ENCODE measurements at regions not wholly inside any gene's neighbourhood (a gene's known extent, or its start where the extent isn't known, plus 50 kb on each side); places are given as distances from the start of the nearest gene placed in this dataset.
"Not testable (repeated sequence)": the region's sequence is repeated elsewhere in the genome, so short reads cannot be mapped to it uniquely, and the experiment has no call there.

DNA sequence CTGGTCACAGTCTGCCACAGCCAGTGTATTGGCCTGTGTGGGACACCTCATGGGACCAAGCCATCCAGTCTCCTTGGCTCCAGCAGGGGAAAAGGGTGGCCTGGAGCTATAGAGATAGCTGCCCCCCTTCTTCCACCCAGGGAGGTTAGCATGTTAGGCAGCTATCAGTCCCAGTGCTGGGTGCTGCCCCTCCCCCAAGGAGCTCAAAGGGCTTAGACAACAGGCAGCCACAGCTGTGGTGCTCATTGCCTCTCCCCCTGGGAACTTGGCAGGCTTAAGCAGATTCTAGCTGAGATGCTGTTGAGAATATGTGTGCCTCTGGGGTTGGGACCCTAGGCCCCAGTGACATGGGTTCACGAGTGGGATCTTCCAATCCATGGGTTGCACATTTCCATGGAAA lies 226.0 kb upstream of the PTGER4 start:
- no peak for DNase-seq

DNA sequence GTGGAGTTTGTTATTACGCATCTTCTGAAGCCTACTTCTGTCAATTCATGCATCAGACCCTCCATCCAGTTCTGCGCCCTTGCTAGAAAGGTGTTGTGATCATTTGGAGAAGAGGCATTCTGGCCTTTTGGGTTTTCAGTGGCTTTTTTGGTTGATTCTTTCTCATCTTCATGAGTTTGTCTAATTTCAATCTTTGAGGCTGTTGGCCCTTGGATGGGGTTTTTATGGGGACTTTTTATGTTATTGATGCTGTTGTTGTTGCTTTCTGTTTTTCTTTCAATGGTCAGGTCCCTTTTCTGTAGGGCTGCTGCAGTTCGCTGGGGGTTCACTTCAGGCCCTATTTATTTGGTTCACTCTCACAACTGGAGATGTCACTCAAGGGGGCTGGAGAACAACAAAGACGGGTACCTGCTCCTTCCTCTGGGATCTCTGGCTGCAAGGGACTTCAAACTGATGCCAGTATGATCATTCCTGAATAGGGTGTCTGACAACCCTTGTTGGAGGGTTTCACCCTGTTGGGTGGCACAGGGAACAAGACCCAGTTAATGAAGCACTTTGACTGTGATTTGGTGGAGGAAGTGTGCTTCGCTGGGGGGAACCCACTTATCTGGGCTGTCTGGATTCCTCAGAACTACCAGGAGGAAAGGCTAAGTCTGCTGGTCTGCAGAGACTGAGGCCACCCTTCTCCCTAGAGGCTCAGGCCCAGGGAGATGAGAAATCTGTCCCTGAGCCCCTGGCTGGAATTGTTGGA lies 226.7 kb upstream of the PTGER4 start:
- no peak for DNase-seq

DNA sequence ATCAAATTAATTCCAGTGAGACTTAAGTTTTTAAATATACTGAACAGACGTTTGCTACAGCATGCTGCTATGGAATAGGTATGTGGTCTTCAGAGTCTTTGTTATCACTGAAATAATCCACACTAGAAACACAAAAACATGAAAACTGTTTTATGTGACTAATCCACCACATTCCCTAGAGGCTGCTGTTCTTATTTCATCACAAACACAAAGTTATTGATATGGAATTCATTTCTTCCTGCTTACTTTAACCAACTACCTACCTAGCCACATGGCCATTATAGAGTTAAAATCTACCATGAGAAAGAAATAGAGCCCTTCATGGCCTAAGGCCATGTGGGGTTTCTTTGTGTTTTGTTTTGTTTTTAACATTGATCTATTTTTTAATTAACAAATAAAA lies 232.3 kb upstream of the PTGER4 start:
- no peak for DNase-seq

DNA sequence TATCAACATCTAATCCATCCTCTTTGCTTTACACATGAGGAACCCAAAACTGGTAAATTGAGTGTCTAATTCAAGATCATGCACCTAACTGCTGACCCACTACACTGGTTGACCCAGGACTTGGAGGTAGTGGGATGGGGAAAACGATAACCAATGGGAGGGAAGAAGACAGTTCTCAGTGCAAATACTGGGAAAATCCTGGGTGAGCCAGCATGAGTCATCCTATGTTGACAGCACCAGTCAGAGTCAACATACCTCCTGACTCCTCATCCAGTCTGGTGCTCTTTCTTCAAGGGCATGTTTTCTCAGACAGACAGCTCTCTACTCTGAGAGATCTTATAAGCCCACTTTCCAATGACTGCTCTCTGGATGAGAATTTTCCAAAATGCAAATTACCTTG lies 232.8 kb upstream of the PTGER4 start:
- DNase-seq: peak in 1 of 2 experiments; percentile 50

DNA sequence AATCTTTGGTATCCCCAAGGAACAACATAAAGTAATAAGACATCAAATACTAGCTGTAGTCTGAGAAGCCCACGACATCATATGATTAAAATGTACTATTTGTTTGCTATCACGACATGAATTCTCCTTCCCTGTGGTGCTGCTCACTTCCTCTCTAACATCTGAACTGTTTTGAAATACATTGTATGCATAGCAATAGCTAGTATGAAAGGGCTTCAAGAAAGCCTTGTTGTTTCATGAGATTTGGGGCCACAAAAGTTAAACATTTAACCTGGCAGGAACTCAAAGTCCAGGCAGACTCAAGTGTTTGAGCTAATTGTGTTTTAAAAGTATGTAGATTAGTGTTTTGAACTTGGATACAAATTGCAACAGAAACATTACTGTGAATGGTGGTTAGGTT lies 237.4 kb upstream of the PTGER4 start:
- DNase-seq: no peak

DNA sequence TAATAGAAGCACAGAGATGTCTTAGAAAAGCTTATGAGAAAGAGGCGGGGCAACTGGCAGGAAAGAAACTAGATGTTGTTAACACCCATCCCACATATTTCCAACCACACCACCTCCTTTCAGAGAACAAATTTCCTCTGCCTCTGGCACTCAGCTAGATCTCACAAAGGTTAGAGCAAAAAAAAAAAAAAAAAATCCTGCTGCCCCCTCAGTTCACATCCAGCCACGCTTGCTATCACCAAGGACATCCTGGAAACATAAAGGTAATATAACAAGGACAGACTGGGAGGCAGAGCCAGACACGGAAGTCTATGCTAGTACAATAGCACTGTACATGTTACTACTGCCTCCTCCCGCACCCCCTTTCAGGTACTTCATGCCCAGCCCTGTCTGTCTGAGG lies 238.0 kb upstream of the PTGER4 start:
- DNase-seq: no peak

DNA sequence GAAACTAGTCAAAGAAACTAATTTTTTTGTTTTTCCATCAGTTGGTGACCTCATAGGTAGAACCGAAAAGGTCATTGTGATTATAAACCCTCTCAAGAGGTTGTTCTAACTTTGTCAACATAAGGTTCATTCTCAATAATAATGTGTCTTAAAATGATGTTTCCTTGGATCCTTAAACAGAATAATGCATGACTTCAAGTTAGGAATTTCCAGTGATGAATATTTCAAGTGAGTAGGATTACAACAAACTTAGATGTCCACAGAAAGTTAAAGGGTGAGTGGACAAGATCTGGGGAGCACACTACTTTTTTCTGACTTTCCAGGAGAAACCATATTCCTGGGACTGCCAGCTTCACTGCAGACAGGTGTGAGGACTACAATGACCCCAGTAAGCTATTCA lies 239.0 kb upstream of the PTGER4 start:
- DNase-seq: no peak

DNA sequence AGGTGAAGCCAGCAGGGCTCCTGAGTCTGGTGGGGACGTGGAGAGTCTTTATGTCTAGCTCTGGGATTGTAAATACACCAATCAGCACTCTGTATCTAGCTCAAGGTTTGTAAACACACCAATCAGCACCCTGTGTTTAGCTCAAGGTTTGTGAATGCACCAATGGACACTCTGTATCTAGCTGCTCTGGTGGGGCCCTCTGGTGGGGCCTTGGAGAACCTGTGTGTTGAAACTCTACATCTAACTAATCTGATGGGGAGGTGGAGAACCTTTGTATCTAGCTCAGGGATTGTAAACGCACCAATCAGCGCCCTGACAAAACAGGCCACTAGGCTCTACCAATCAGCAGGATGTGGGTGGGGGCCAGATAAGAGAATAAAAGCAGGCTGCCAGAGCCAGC lies 240.6 kb upstream of the PTGER4 start:
- DNase-seq: not testable (repeated sequence)

DNA sequence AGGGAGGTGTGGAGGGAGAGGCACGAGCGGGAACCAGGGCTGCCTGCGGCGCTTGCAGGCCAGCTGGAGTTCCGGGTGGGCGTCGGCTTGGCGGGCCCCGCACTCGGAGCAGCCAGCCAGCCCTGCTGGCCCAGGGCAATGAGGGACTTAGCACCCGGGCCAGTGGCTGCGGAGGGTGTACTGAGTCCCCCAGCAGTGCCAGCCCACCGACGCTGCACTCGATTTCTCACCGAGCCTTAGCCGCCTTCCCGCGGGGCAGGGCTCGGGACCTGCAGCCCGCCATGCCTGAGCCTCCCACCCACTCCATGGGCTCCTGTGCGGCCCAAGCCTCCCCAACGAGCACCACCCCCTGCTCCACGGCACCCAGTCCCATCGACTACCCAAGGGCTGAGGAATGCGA lies 241.1 kb upstream of the PTGER4 start:
- DNase-seq: not testable (repeated sequence)

DNA sequence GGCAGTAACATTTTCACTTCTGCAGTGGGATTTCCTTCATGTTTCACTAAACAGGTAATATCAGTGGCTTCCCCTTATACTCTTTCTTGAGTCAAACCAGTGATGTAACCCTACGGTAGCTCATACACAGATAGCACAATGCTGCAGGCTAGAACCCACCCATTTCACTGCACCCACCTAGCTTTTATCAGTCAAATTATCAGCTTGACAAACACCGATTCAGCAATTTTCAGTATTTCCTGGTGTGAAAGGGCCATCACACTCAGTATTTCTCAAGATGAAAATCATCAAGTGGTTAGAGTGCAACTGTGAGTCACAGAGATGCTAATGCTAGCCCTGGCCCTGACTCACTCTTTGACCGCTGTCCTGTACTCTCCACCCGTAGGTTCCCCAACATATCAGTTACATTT lies 242.3 kb upstream of the PTGER4 start:
- no peak for DNase-seq

DNA sequence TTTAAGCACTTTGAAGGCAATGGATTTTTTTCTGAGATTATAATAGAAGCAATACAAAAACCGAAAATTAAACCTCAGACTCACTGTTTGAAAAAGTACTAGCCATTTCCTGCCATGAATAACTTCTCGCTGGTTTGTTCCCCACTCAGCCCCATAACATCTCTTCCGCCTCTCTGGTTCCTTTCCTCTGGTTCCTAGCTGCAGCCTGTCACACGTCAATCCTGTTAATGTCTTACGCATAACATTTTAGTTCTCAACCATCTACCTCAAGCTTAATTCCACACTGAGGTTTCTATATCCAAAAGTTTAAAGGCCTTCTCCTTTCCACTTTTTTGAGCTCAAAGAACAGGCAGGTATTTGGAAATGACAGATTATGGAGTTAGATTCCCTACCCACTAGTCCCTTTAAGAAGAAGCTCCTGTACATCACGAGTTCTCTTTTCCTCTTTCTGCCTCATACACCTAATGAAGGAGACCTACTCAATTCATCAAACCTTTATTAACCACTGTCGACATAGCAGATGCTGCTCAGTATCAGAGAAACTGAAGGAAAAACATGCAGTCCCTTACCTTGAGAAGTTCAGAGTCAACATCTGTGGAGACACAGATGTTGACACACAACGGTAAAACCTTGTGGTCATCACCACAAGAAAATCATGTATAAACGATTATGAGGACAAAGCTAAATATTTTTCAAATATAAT lies 243.0 kb upstream of the PTGER4 start:
- DNase-seq: no peak

DNA sequence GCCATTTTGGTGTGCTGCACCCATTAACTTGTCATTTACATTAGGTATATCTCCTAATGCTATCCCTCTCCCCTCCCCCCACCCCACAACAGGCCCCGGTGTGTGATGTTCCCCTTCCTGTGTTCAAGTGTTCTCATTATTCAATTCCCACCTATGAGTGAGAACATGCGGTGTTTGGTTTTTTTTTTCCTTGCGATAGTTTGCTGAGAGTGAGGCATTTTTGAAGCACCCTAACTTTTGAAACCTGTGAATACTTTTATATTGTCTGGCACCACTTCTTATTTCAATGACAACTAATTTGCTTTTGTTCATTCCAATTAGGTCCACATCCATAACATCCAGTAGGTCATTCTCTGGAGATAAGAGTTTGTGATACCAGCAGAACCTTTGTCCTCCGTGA lies 244.0 kb upstream of the PTGER4 start:
- not testable (repeated sequence) for DNase-seq

DNA sequence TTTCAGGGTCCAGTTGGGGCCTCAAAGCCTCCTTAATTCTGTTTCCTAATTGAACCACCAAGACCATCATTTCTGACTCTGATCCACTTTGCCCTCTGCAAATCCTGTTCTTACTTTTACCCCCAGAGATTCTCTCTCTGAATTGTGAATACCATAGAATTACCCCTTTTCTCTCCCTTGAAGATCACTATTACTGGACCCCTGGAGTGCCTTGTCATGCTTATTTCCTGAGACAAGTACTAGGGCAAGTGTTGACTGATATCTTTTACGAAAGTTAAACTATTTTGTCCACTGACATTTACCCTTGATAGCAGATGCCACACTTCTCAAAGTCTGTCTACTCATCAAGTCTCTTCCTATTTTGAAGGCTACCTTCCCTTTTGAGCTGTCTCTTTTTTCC lies 246.9 kb upstream of the PTGER4 start:
- DNase-seq: no peak

DNA sequence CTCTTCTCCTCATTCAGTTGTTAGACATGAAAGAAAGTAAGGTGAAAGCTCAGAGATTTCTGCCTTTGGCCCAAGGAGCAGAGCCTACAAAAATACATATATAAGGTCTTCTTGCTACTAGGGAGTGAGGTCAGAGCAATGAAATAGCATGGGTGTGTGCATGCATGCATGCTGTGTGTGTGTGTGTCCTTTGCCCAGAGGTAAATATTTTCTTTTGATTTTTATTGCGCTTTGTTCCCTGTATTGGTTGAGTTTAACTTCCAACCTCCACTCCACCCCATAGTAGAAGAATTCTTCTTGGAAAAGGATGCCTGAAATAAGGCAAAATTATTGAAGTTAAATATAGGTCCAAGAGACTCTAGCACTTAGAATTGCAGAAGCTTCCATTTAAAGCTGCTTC lies 248.0 kb upstream of the PTGER4 start:
- no peak for DNase-seq

DNA sequence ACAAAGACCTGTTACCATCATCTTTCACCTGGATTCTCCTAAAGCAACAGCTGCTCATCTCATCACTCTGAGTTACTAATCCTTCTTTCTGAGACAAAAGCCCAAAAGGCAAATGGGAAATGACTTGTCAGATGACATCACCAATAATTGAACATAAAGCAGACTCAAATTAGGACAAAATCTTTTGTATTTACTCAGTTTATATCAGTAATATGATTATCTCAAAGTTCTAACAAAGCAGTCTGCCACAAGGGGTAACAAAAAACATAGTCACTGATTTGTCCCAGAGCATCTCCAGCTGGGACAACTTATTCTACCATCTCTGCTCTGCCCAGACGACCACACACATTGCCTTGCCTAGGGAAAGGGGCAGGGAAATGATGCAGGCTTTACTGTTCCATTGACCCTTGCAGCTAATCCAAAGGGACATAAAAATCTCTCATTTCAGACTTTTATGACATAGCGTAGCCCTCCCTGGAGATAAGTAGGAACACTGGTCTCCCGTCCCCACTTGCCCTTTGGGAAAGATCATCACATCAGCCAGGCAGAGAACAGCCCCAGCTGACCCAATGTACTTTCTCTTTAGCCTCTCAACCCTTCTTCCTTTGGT lies 249.5 kb upstream of the PTGER4 start:
- no peak for DNase-seq

DNA sequence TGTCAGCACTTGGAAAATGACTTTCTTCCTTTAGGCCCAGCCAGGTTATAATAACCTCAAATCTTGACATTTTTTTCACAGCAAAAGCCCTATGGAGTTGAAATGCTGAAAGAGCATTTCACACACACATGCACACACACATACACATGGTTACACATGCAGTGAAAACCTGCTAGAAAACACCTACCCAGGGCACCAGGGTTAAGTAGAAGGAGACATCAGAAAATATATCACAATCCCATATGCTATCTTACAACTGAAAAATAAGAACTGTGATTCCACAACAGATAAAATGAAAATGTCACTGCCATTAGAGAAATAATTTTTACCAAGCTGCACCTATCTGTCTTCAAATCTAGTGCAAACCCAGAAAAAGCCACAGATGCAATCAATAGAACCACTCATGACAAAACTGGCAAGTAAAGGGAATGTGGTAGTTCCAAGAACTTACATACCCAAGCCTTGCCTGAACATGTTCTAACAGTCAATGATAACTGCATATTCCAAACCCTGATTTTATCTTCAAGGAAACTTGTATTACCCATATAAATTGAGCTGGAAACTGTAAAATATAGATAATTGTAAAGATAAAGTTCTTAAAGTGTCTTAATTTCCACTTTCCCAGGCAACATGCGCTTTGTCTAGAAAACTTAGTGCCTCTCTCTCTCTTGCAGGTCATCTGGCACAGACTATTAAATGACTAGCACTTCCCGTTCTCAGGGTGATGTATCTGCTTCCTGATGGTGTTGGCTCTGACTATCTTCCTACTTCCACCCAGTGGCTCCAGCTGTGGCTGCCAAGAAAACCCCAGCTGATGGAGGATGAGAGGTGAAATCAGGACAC lies 250.2 kb upstream of the PTGER4 start:
- DNase-seq: no peak

DNA sequence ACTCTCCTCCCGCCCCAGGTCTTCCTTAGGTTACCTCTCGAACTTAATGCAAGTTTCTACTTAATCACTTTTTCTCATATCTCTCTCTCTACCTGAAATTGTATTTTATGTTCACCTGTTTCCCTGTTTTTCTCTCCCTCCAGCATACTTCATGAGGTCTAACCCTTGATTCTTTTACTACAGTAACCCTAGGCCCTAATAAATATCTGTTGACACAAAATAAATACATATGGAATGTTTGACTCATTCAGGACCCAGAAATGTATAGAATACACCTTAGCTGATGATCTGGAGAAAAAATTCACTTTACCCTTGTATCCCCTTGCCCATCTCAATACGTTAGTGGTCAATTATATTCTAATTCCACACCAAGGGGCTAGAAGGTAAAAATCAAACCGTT lies 250.9 kb upstream of the PTGER4 start:
- no peak for DNase-seq

DNA sequence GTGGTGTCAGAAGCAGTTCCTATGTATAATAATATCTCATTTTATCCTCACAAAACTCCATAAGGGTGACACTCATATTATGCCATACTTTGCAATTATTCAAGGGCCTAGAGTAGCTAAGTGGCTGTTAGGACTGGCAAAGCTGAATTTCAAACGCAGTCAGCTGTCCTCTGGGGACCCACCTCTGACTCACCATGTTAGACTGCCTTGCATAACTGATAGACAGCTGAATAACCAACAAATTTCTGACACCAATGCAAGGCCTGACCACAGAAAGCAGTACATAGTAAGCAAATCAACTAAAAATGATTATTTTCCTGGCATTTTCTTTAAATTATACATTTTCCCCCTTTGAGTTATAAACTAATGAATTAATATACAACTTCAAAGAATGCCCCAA lies 251.6 kb upstream of the PTGER4 start:
- DNase-seq: no peak

DNA sequence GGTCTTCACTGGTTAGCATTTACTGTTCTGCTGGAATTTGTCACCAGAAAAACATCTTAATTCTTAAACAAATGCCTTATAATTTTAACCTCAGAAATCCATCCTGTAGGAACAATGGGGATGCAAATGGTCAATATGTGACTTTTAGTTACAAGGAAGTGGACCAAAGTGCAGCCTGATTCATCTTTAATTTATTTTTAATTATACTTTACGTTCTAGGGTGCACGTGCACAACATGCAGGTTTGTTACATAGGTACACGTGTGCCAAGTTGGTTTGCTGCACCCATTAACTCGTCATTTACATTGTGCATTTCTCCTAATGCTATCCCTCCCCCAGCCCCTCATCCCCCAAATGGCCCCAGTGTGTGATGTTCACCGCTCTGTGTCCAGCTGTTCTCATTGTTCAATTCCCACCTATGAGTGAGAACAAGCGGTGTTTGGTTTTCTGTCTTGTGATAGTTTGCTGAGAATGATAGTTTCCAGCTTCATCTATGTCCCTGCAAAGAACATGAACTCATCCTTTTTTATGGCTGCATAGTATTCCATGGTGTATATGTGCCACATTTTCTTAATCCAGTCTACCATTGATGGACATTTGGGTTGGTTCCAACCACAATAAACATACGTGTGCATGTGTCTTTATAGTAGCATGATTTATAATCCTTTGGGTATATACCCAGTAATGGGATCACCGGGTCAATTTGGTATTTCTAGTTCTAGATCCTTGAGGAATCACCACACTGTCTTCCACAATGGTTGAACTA lies 262.5 kb upstream of the PTGER4 start:
- DNase-seq: not testable (repeated sequence)

DNA sequence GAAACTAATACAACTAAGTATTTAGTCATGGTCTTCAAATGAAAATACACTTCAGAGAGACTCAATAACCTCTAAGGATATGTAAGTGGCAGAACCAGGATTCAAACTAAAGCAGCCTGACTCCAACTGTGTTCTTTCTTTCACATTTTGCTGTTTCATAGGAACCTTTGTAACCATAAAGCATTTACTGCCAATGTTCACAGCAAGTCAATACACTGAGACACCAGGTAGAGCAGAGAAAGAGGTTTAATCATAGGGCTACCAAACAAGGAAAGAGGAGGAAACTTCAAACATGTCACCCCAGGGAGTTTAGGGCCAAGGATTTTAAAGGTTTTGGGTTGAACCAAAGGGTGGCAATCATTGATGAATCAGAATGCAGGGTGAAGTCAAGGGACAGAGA lies 263.1 kb upstream of the PTGER4 start:
- DNase-seq: no peak

DNA sequence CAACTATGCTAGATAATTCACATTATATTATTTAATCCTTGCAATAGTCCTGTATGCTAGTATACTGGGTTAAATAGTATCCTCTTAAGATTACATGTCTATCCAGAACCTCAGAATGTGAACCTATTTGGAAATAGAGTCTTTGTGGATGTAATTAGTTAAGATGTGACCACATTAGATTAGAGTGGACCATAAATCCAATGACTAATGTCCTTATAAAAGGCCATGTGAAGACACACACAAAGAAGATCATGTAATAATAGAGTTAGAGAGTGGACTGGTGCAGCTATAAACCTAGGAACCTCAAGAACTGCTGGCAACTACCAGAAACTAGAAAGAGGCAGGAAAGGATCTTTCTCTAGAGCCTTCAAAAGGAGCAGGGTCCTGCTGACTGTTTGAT lies 263.6 kb upstream of the PTGER4 start:
- no peak for DNase-seq

DNA sequence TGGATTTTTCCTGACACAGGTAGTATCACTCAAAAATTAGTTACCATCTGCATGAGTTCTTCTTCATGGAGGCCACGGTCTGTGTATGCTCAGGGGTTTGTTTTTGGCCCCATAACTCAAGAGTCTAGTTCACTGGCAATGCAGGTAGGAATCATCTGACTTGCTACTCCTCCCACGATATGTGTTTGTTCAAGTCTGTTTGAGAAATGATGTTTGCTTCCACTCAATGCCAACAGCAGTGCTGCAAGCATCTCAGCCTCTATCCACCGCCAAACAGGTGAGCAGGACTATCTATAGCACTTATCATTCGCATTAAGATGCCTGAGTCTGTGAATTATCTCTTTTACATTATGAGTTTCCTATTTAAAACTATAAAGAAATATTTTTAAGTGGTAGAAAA lies 264.8 kb upstream of the PTGER4 start:
- no peak for DNase-seq

DNA sequence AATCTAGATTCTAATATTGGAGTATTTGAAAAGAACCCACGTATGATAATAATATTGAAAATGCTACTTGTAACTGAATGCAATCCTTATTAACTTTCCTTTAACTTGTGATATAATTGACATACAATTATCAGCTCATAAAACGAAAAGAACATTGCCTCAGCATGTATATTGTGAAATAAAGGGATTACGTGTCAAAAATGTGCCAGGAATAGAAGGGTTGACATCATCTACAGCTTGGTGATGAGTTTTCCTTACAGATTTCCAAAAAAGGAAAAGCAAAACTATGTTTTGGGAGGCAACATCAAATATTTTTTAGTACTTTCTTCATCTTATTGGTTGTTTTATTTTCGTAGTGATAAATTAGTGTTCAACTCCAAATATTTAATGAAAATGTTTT lies 266.0 kb upstream of the PTGER4 start:
- no peak for DNase-seq
